GM23338 (cell line): ENCODE measurements at regions not wholly inside any gene's neighbourhood (a gene's known extent, or its start where the extent isn't known, plus 50 kb on each side); places are given as distances from the start of the nearest gene placed in this dataset.
A peak's percentile ranks its signal among the peaks of the same experiment; 100 is the strongest.

Experiments used
- ATAC-seq: fragments of 200-7000 bp; cut with Tn5 transposase; 3 replicates; pipeline ENCODE4 v1.9.1; 2020
- DNase-seq: peaks from one replicate; pipeline ENCODE4 v3.0.0-alpha.2; 2015; ENCODE audit warnings: low spot score
- H2AFZ ChIP-seq: fragments of 200-600 bp; sonication (generic); 2 replicates; pipeline ENCODE4 v1.8.0; 2016; ENCODE audit warnings: antibody characterized with exemption, mild to moderate bottlenecking, moderate library complexity
- H3F3A ChIP-seq: fragments of 200-600 bp; sonication (generic); replicated peaks from 2 replicates; pipeline ENCODE4 v1.8.0; 2017; ENCODE audit warnings: antibody characterized with exemption, mixed run types, low read depth
- H3K27ac ChIP-seq: fragments of 200-600 bp; sonication (generic); 2 replicates; pipeline ENCODE4 v1.6.1; 2016; ENCODE audit warnings: low read depth
- H3K27me3 ChIP-seq: fragments of 200-600 bp; sonication (generic); 2 replicates; pipeline ENCODE4 v1.8.0; 2016; ENCODE audit warnings: mild to moderate bottlenecking, mixed run types, moderate library complexity; ENCODE audit not compliant: insufficient read depth
- H3K36me3 ChIP-seq: fragments of 200-600 bp; sonication (generic); 2 replicates; pipeline ENCODE4 v1.8.0; 2016; ENCODE audit warnings: mild to moderate bottlenecking; ENCODE audit not compliant: insufficient read depth
- H3K4me1 ChIP-seq: fragments of 200-600 bp; sonication (generic); 2 replicates; pipeline ENCODE4 v1.8.0; 2016; ENCODE audit warnings: mild to moderate bottlenecking, moderate library complexity; ENCODE audit not compliant: insufficient read depth
- H3K4me2 ChIP-seq: fragments of 200-600 bp; sonication (generic); 2 replicates; pipeline ENCODE4 v1.7.1; 2017; ENCODE audit warnings: mixed run types
- H3K4me3 ChIP-seq: fragments of 200-600 bp; sonication (generic); 2 replicates; pipeline ENCODE4 v1.6.1; 2016; ENCODE audit warnings: mixed run types
- H3K79me2 ChIP-seq: fragments of 200-600 bp; sonication (generic); replicated peaks from 2 replicates; pipeline ENCODE4 v1.8.0; 2017; ENCODE audit warnings: mild to moderate bottlenecking; ENCODE audit not compliant: insufficient read depth
- H3K9me2 ChIP-seq: fragments of 200-600 bp; sonication (generic); 2 replicates; pipeline ENCODE4 v1.8.0; 2017; ENCODE audit not compliant: insufficient read depth
- H4K20me1 ChIP-seq: fragments of 200-600 bp; sonication (generic); replicated peaks from 2 replicates; pipeline ENCODE4 v1.8.0; 2017; ENCODE audit warnings: mild to moderate bottlenecking; ENCODE audit not compliant: insufficient read depth
- H3K27ac Mint-ChIP-seq: 2 replicates; pipeline ENCODE4 v1.8.0; 2020; ENCODE audit warnings: inconsistent platforms, mild to moderate bottlenecking, moderate library complexity, mixed read lengths
- H3K27me3 Mint-ChIP-seq: 3 replicates; pipeline ENCODE4 v1.8.0; 2022; ENCODE audit warnings: low read depth, mild to moderate bottlenecking, moderate library complexity, mixed read lengths, inconsistent platforms; ENCODE audit not compliant: insufficient read depth, poor library complexity
- H3K36me3 Mint-ChIP-seq: 3 replicates; pipeline ENCODE4 v1.8.0; 2021; ENCODE audit warnings: low read depth, mild to moderate bottlenecking, inconsistent platforms, moderate library complexity, mixed read lengths
- H3K4me1 Mint-ChIP-seq: 3 replicates; pipeline ENCODE4 v1.8.0; 2020; ENCODE audit warnings: mild to moderate bottlenecking, inconsistent platforms, mixed read lengths
- H3K4me3 Mint-ChIP-seq: 3 replicates; pipeline ENCODE4 v1.8.0; 2021; ENCODE audit warnings: moderate library complexity, mild to moderate bottlenecking, inconsistent platforms, mixed read lengths
- H3K9me3 Mint-ChIP-seq: 3 replicates; pipeline ENCODE4 v1.8.0; 2020; ENCODE audit warnings: moderate library complexity, mild to moderate bottlenecking, inconsistent platforms, mixed read lengths
- EZH2 ChIP-seq: fragments of 200-600 bp; sonication (generic); IDR thresholded peaks from one replicate; pipeline ENCODE4 v1.8.0; 2017; ENCODE audit warnings: antibody characterized with exemption, mild to moderate bottlenecking, low read depth; ENCODE audit not compliant: unreplicated experiment
- EZH2phosphoT487 ChIP-seq: fragments of 200-600 bp; sonication (generic); IDR thresholded peaks from one replicate; pipeline ENCODE4 v1.8.1; 2018; ENCODE audit warnings: antibody characterized with exemption; ENCODE audit not compliant: unreplicated experiment
- NANOG ChIP-seq: IDR thresholded peaks from 2 replicates; pipeline ENCODE4 v1.6.1; 2016; ENCODE audit warnings: antibody characterized with exemption, borderline replicate concordance
- POLR2AphosphoS5 ChIP-seq: IDR thresholded peaks from 2 replicates; pipeline ENCODE4 v1.6.1; 2016; ENCODE audit warnings: antibody characterized with exemption, low read depth
- STAT1 ChIP-seq: IDR thresholded peaks from one replicate; pipeline ENCODE4 v1.6.1; 2016; ENCODE audit warnings: antibody characterized with exemption; ENCODE audit not compliant: unreplicated experiment
- ZNF331 ChIP-seq: fragments of 250-450 bp; sonication (Bioruptor Pico); IDR thresholded peaks from 2 replicates; pipeline ENCODE4 v1.5.0; 2020; ENCODE audit warnings: low read depth, mild to moderate bottlenecking, moderate library complexity
- TF ChIP-seq, protein P1 (sequence below): IDR thresholded peaks from 2 replicates; pipeline ENCODE4 v1.6.1; 2016; ENCODE audit warnings: antibody characterized with exemption
- TF ChIP-seq, protein P2 (sequence below): IDR thresholded peaks from one replicate; pipeline ENCODE4 v1.6.1; 2018; ENCODE audit warnings: antibody characterized with exemption; ENCODE audit not compliant: unreplicated experiment

DNA sequence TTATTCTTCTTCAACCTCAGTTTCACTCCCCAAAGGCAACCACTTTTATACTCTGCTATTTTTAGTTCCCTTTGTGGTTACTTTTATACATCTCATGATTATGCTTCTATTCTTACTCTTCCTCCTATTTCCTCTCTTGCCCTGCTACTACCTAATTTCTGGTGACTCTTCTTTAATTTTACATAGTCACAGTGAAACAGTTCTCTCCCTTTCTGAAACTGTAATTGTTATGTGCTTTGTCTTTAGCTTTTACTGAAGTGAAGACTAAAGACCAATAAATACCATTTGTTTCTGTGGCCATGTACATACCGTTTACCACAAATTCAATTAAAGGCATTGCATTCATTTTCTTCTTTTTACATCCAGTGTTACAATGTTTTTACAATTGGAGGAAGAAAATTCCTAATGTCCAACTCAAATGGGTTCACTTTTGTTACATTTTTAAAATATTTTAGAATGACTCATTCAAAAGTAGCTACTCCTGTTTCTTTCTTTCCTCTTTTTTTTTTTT lies 410.6 kb downstream of the PSAT1 start (continued):
- TF ChIP-seq EZH2phosphoT487: no peak
- TF ChIP-seq STAT1: no peak
- TF ChIP-seq EZH2: no peak
- no peak for TF ChIP-seq NANOG
- TF ChIP-seq, protein P1, sequence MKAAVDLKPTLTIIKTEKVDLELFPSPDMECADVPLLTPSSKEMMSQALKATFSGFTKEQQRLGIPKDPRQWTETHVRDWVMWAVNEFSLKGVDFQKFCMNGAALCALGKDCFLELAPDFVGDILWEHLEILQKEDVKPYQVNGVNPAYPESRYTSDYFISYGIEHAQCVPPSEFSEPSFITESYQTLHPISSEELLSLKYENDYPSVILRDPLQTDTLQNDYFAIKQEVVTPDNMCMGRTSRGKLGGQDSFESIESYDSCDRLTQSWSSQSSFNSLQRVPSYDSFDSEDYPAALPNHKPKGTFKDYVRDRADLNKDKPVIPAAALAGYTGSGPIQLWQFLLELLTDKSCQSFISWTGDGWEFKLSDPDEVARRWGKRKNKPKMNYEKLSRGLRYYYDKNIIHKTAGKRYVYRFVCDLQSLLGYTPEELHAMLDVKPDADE: no peak
- TF ChIP-seq, protein P2, sequence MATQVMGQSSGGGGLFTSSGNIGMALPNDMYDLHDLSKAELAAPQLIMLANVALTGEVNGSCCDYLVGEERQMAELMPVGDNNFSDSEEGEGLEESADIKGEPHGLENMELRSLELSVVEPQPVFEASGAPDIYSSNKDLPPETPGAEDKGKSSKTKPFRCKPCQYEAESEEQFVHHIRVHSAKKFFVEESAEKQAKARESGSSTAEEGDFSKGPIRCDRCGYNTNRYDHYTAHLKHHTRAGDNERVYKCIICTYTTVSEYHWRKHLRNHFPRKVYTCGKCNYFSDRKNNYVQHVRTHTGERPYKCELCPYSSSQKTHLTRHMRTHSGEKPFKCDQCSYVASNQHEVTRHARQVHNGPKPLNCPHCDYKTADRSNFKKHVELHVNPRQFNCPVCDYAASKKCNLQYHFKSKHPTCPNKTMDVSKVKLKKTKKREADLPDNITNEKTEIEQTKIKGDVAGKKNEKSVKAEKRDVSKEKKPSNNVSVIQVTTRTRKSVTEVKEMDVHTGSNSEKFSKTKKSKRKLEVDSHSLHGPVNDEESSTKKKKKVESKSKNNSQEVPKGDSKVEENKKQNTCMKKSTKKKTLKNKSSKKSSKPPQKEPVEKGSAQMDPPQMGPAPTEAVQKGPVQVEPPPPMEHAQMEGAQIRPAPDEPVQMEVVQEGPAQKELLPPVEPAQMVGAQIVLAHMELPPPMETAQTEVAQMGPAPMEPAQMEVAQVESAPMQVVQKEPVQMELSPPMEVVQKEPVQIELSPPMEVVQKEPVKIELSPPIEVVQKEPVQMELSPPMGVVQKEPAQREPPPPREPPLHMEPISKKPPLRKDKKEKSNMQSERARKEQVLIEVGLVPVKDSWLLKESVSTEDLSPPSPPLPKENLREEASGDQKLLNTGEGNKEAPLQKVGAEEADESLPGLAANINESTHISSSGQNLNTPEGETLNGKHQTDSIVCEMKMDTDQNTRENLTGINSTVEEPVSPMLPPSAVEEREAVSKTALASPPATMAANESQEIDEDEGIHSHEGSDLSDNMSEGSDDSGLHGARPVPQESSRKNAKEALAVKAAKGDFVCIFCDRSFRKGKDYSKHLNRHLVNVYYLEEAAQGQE: no peak

DNA sequence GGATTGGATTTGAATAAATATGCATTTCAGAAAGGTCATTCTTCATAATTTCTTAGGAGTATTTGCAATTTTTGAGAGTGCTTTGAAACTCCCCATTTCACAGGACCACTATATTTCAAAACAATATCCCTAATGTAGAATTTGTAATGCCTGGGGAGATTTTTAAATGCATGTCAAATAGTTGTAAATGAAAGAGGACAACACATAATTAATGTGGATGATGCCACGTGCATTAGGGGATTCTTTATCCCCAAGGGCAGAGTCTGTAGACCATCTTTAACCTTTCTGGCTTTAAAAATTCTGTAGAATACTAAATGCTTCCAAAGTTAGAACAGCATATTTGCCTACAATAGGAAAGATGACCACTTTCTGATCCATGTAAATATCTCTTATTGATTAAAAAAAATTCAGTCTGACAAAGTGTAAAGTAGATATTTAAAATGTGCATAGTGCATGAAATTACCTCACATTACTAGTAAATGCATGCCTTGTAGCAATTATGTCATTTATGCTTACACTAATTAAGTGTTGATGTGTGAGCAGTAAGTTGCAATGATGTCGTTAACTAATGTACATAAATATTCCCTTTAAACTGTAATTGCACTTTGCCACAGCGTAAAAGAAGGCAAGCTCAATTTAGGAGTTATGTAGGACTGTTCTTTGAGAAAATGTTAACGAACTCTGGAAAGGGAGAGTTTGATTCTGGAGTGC lies 416.1 kb downstream of the PSAT1 start:
- H3K27ac Mint-ChIP-seq: no peak overlapping the region
- Histone ChIP-seq H3K9me2 (0 out of 2 replicates have a peak, but pooled peaks cover 4% of the 10 kb centered on the region), H3K4me1 (peaks cover 14% of the 10 kb centered on the region; the same call in 1 of the 2 replicates), H3F3A (no peaks in the 10 kb centered on the region), H3K4me3 (no peak overlapping the region), H2AFZ (no peak overlapping the region), H3K36me3 (no peaks in the 10 kb centered on the region), H3K27ac (no peak overlapping the region), H3K27me3 (no peaks in the 10 kb centered on the region), H3K79me2 (no peaks in the 10 kb centered on the region), H3K4me2 (peak overlapping the region; percentile 4; the same call in 1 of the 2 replicates), H4K20me1 (no peaks in the 10 kb centered on the region)
- H3K36me3 Mint-ChIP-seq: no peaks in the 10 kb centered on the region
- TF ChIP-seq POLR2AphosphoS5: no peak
- no peak for TF ChIP-seq ZNF331 (CRISPR knock-in tag)
- TF ChIP-seq, protein P2: no peak
- TF ChIP-seq EZH2: no peak
- H3K27me3 Mint-ChIP-seq: no peaks in the 10 kb centered on the region
- no peak for ATAC-seq
- peaks cover 23% of the 10 kb centered on the region for H3K4me1 Mint-ChIP-seq
- DNase-seq: no peak
- H3K4me3 Mint-ChIP-seq: no peak overlapping the region
- H3K9me3 Mint-ChIP-seq: no peaks in the 10 kb centered on the region
